ENCODE measurements at regions not wholly inside any gene's neighbourhood (a gene's known extent, or its start where the extent isn't known, plus 50 kb on each side); places are given as distances from the start of the nearest gene placed in this dataset.

GRCh38 chr15:85943791-85944190, 135.9 kb upstream of the AGBL1 start:
- no peak overlapping the region for H3K4me3 Mint-ChIP-seq (ENCODE audit: unreplicated experiment)
- no peak for DNase-seq (ENCODE audit: low spot score)
- no peak for TF ChIP-seq CTCF (IDR thresholded peaks at IDR 0.05; ENCODE audit: unreplicated experiment)
- no peak overlapping the region for H3K27ac Mint-ChIP-seq (ENCODE audit: unreplicated experiment)
- peaks cover 5% of the 10 kb centered on the region for H3K4me1 Mint-ChIP-seq (ENCODE audit: unreplicated experiment)
- no peaks in the 10 kb centered on the region for H3K36me3 Mint-ChIP-seq (ENCODE audit: low read depth, unreplicated experiment)
- H3K9me3 Mint-ChIP-seq (ENCODE audit: unreplicated experiment), result no peaks in the 10 kb centered on the region
- peaks cover 2% of the 10 kb centered on the region for H3K27me3 Mint-ChIP-seq (ENCODE audit: unreplicated experiment)

- no peak for TF ChIP-seq CTCF (IDR thresholded peaks at IDR 0.05; ENCODE audit: unreplicated experiment)
- Mint-ChIP-seq H3K27me3 (ENCODE audit: unreplicated experiment) (no peaks in the 10 kb centered on the region), H3K27ac (ENCODE audit: unreplicated experiment) (no peak overlapping the region), H3K36me3 (ENCODE audit: low read depth, unreplicated experiment) (no peaks in the 10 kb centered on the region), H3K9me3 (ENCODE audit: unreplicated experiment) (no peaks in the 10 kb centered on the region), H3K4me3 (ENCODE audit: unreplicated experiment) (no peak overlapping the region), H3K4me1 (ENCODE audit: unreplicated experiment) (no peaks in the 10 kb centered on the region)
- no peak for DNase-seq (ENCODE audit: low spot score)
Measured at GRCh38 chr15:85947021-85947420, 132.7 kb upstream of the AGBL1 start.

DNA sequence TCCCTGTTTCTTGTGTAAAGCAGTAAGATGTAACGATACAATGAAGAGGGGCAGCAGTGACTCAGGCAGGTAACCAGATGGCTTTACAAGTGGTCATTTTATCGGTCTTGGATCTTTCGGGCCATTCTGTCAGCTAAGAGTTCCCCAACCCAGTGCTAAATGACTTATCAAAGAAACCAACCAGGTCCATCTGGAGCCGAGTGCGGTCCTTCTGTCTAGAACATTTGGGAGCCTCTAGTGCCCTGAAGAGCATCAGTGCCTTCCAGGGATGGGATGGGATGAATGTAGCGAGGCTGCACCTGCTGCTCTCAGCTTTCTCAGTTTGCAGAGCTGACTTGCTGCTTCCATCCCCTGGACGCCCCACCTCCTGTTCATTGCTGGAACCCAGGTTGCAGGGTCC, 131.7 kb upstream of the AGBL1 start:
- Mint-ChIP-seq H3K27me3 (ENCODE audit: unreplicated experiment) (no peaks in the 10 kb centered on the region), H3K4me3 (ENCODE audit: unreplicated experiment) (no peak overlapping the region), H3K4me1 (ENCODE audit: unreplicated experiment) (no peaks in the 10 kb centered on the region), H3K27ac (ENCODE audit: unreplicated experiment) (no peak overlapping the region), H3K9me3 (ENCODE audit: unreplicated experiment) (no peaks in the 10 kb centered on the region), H3K36me3 (ENCODE audit: low read depth, unreplicated experiment) (no peaks in the 10 kb centered on the region)
- TF ChIP-seq CTCF (IDR thresholded peaks at IDR 0.05; ENCODE audit: unreplicated experiment), result no peak
- DNase-seq (ENCODE audit: low spot score), result no peak

- Mint-ChIP-seq H3K9me3 (ENCODE audit: unreplicated experiment) (no peaks in the 10 kb centered on the region), H3K4me3 (ENCODE audit: unreplicated experiment) (no peak overlapping the region), H3K4me1 (ENCODE audit: unreplicated experiment) (no peaks in the 10 kb centered on the region), H3K27me3 (ENCODE audit: unreplicated experiment) (no peaks in the 10 kb centered on the region), H3K27ac (ENCODE audit: unreplicated experiment) (no peak overlapping the region), H3K36me3 (ENCODE audit: low read depth, unreplicated experiment) (no peaks in the 10 kb centered on the region)
- no peak for TF ChIP-seq CTCF (IDR thresholded peaks at IDR 0.05; ENCODE audit: unreplicated experiment)
- no peak for DNase-seq (ENCODE audit: low spot score)
Measured at GRCh38 chr15:85950101-85950500, 129.6 kb upstream of the AGBL1 start.

DNA sequence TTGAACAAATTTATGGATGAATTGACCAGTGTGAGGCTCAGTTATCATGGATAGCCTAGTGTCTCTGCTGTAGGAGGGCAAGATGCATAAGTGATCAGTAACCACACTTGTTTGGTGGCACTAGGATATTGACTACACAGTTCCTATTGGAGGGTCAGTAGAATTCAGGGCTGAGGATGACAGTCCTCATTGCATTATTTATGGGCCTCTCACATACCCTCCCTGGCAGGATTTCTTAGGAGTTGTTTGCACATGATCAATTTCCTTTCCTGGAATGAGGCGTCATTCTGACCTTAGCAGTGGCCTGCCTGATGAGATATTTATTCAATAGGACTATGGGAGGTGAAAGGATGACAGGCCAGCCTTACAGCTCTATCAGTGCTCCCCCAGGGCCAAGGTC, 125.1 kb upstream of the AGBL1 start:
- H3K9me3 Mint-ChIP-seq (ENCODE audit: unreplicated experiment), result no peaks in the 10 kb centered on the region
- no peak for TF ChIP-seq CTCF (IDR thresholded peaks at IDR 0.05; ENCODE audit: unreplicated experiment)
- no peak overlapping the region for H3K4me3 Mint-ChIP-seq (ENCODE audit: unreplicated experiment)
- DNase-seq (ENCODE audit: low spot score), result no peak
- H3K36me3 Mint-ChIP-seq (ENCODE audit: low read depth, unreplicated experiment), result no peaks in the 10 kb centered on the region
- no peaks in the 10 kb centered on the region for H3K27me3 Mint-ChIP-seq (ENCODE audit: unreplicated experiment)
- no peaks in the 10 kb centered on the region for H3K4me1 Mint-ChIP-seq (ENCODE audit: unreplicated experiment)
- H3K27ac Mint-ChIP-seq (ENCODE audit: unreplicated experiment), result no peak overlapping the region

Data from endothelial cell (in vitro differentiated cells).